HG03460 (cell line): ENCODE measurements at regions not wholly inside any gene's neighbourhood (a gene's known extent, or its start where the extent isn't known, plus 50 kb on each side); places are given as distances from the start of the nearest gene placed in this dataset.

Experiments
- ATAC-seq: cut with Tn5 transposase; IDR thresholded peaks from one replicate; pipeline ENCODE4 v1.9.1; 2021; ENCODE audit not compliant: unreplicated experiment

- ATAC-seq, result no peak
Observed at GRCh38 chr18:26745288-26746181, 120.0 kb downstream of the AQP4 start.

DNA sequence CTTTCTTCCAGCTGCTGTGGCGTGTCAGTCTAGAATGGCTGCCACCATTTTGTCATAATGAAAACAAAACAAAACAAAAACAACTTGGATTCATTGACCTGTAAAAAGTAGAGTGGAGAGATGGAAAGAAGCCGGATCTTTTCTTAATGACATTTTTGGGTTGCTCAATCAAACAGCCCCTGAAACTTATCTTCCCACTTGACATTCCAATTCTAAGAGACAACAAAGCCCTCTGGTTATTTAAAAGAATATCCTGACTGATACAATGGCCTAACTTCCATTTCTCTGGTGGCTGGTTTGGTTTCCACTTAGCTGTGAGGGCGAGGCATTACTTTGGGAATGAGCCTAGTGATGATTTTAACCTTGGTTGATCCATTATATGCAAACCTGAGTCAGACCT is 123.7 kb downstream of the AQP4 start:
- no peak for ATAC-seq

- ATAC-seq, result no peak
Observed at GRCh38 chr18:26741048-26741447, 124.5 kb downstream of the AQP4 start.

- no peak for ATAC-seq
Observed at GRCh38 chr18:26740396-26740795, 125.1 kb downstream of the AQP4 start.

DNA sequence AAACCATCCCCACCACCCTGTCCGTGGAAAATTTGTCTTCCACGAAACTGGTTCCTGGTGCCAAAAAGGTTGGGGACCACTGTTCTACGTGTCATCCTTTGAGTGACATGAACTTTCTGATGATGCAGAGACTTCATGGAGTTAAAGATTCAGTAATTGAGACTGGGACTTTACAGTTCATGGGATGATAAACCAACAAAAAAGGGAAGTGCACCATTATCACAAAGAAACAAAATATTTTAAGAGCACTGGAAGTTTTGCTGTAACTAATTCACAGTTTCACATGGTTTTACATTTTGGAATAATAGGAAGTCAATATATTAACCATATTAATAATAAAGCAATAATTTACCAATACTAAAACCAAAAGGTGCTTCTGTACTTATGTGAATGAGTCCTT is 126.8 kb downstream of the AQP4 start:
- ATAC-seq, result no peak

GRCh38 chr18:26736301-26736700 is 129.2 kb downstream of the AQP4 start:
- ATAC-seq, result no peak

- ATAC-seq, result no peak
Observed at GRCh38 chr18:26734760-26735159, 130.7 kb downstream of the AQP4 start.

GRCh38 chr18:26729449-26729848 is 136.1 kb downstream of the AQP4 start:
- no peak for ATAC-seq

DNA sequence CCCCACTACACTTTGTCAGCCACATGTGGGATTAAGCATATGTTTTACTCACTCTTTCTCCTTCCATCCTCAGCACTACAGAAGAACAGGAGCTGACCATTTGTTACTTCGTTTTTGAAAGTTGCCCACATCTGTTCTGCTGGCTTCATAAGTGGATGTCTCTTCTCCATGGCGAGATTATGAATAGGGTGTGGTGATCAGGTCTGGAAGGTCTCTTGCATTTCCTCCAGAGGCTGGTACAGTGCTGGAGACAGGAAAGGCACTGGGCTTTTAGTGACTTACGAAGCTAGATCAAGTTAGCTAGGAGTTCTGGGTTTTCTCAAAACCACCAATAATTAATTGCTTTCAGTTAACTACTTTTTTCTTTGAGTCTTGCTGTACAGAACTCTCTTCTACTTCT is 136.5 kb downstream of the AQP4 start:
- no peak for ATAC-seq

DNA sequence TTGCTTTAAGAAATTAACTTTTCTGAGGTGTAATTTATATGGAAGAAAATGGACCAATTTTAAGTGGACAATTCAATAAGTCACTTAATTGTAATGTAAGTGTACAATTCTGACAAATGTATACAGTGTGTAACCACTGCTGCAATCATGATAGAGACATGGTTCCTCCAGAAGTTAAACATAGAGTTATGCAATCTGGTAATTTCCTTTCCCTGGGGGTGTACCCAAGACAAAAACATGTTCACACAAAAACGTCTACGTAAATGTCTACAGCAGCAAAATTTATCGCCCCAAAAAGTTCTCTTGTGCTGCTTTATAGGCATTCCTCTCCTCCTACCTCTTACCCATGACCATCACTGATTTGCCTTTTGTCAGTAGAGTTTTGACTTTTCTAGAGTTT is 141.5 kb downstream of the AQP4 start:
- no peak for ATAC-seq

- ATAC-seq, result no peak
Observed at GRCh38 chr18:26722565-26722931, 143.0 kb downstream of the AQP4 start.

DNA sequence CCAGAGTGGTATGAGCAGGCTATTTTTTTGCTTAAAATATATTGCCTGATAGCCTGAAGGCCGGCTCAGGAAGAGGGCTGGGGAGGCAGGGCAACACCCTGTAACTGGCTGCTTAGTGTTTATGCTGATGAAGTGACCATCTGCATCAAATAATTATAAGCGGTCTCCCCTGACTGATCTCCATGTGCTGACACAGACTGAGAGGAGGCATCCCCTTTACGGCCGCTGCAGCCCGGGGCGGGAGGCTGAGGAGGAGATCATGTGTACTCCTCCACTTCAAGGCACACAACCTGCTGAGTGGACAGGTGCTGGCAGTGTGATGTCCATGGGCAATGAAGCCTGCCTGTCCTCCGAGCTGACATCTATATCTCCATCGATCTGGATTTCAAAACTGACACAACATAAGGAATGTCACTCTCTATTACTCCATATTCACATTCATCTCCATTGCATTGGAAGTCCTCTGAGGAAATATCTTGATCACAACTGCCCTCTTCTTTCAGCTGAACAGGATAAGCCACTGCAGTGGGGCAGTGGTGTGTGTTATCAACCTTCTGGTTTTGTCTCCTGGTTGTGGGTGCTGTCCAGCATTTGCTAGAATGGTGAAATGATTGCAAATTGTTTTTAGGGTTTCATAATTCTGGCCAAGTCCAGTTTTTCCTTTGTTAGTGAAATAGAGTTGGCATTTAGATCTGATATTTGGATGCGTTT is 143.5 kb downstream of the AQP4 start:
- ATAC-seq, result no peak

GRCh38 chr18:26719896-26720295 is 145.6 kb downstream of the AQP4 start:
- ATAC-seq, result no peak

DNA sequence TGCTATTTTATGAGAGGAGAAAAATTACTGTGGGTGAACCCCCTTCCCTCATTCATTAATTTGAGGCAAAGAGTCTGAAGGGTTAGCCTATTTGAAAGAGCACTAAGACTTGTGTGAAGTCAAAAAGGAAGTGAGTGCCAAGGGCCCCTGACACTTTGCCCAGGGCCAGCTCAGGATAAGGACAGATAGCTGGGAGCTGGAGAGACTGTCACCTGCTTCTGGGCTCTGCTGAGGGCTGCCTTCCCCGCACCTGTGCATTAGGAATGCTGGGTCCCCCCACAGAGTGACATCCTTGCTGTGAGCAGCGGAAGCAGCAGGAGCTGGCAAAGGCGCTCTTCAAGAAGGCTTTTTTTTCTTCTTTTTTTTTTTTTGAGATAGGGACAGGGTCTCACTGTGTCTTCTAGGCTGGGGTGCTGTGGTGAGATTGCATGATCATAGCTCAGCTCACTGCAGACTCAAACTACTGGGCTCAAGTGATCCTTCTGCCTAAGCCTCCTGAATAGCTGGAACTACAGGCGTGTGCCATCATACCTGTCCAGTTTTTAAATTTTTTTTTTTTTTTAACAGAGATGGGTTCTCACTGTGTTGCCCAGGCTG is 148.3 kb downstream of the AQP4 start:
- ATAC-seq, result no peak

- no peak for ATAC-seq
Observed at GRCh38 chr18:26714739-26715138, 150.8 kb downstream of the AQP4 start.

GRCh38 chr18:26711756-26712155 is 153.8 kb downstream of the AQP4 start:
- ATAC-seq, result no peak

DNA sequence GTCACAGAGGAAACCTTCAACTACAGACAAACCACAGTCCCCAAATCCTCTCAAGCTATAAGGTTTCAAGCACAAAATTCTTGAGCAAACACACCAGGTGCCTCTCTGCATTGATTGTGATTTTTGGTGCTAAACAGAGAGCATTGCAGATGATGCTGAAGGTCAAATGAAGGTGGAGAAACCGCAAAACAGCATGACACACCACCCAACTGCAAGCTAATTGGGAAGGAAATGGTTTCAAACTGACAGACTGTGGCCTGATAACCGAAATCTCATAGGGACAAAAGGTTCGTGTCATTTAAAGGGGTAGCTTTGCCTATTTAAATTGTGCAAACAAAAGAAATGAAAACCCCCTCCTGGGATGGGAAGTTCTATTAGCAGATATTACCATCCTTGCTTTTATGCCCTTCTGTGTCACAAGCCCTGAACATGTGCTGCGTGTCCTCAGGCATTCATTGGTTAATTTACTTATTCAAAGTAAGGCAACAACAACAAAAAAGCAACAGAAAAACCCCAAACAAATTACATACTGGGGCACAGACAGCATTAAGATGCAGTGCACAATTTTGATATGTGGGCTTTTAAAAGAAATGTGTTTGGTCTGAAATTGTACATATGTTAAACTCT is 154.9 kb downstream of the AQP4 start:
- ATAC-seq, result peak; percentile 85

GRCh38 chr18:26709897-26710296 is 155.6 kb downstream of the AQP4 start:
- no peak for ATAC-seq

DNA sequence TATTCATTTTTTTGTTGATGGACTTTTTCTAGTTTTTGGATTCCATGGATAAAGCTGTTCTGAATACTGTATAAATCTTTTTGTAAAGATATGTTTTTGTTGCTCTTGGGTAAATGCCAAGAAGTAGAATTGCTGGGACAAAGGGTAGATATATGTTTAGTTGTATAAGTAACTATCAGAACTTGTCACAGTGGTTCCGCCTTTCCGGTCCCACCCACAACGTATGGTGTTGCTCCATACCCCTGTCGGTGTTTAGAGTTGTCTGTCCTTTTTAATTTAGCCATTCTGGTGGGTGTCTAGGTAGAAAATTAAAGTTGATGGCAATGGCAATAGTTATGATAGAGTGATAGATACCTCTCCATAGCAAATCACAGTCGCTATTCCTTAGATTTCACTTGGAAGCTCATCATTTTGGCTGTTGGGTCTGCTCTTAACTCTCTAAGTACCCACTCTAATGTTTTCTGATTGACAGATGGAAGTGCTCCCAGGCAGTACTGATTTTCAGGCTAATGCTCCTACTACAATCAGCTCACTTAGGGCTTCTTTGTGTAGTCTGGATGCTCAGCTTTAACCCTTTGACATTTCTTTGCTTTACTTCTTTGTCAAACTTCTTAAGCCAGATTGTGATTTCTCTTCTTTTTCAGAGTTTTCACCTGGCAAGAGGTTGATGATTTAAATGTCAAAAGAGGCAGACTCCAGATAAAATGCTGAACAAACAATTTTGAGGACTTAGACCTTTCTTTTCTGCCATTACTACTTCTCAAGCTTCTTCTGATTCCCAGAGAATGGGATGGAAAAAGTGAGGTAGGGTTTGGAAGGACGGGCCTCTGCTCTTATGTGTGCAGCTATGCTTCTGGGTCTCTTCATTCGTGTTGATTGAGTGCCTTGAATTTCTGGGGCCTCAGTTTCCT is 156.4 kb downstream of the AQP4 start:
- no peak for ATAC-seq

- no peak for ATAC-seq
Observed at GRCh38 chr18:26706911-26707351, 158.6 kb downstream of the AQP4 start.
